GM23248 (cell line): ENCODE measurements at regions not wholly inside any gene's neighbourhood (a gene's known extent, or its start where the extent isn't known, plus 50 kb on each side); places are given as distances from the start of the nearest gene placed in this dataset.

Source experiments
- DNase-seq: peaks from one replicate; pipeline ENCODE4 v3.0.0-alpha.2; 2015
- H2AFZ ChIP-seq: fragments of 200-600 bp; sonication (generic); 2 replicates; pipeline ENCODE4 v1.6.1; 2016; ENCODE audit warnings: antibody characterized with exemption
- H3F3A ChIP-seq: fragments of 200-600 bp; sonication (generic); 2 replicates; pipeline ENCODE4 v1.6.1; 2016; ENCODE audit warnings: mild to moderate bottlenecking, antibody characterized with exemption, mixed run types; ENCODE audit not compliant: insufficient read depth
- H3K27ac ChIP-seq: fragments of 200-600 bp; sonication (generic); 2 replicates; pipeline ENCODE4 v1.5.1; 2016; ENCODE audit warnings: mild to moderate bottlenecking
- H3K27me3 ChIP-seq: fragments of 200-600 bp; sonication (generic); replicated peaks from 2 replicates; pipeline ENCODE4 v1.6.1; 2016; ENCODE audit warnings: mild to moderate bottlenecking; ENCODE audit not compliant: insufficient read depth
- H3K36me3 ChIP-seq: fragments of 200-600 bp; sonication (generic); 2 replicates; pipeline ENCODE4 v1.6.1; 2016; ENCODE audit warnings: low read depth, mild to moderate bottlenecking
- H3K4me1 ChIP-seq: fragments of 200-600 bp; sonication (generic); 2 replicates; pipeline ENCODE4 v1.6.1; 2016; ENCODE audit warnings: mild to moderate bottlenecking; ENCODE audit not compliant: insufficient read depth
- H3K4me2 ChIP-seq: fragments of 200-600 bp; sonication (generic); one replicate; pipeline ENCODE4 v1.6.1; 2016; ENCODE audit warnings: mild to moderate bottlenecking; ENCODE audit not compliant: unreplicated experiment
- H3K4me3 ChIP-seq: fragments of 200-600 bp; sonication (generic); 2 replicates; pipeline ENCODE4 v1.5.1; 2016; ENCODE audit warnings: mild to moderate bottlenecking
- H3K79me2 ChIP-seq: fragments of 200-600 bp; sonication (generic); 2 replicates; pipeline ENCODE4 v1.6.1; 2016; ENCODE audit warnings: mild to moderate bottlenecking; ENCODE audit not compliant: insufficient read depth
- H3K9ac ChIP-seq: fragments of 200-600 bp; sonication (generic); 2 replicates; pipeline ENCODE4 v1.6.1; 2016; ENCODE audit warnings: mild to moderate bottlenecking
- H3K9me2 ChIP-seq: fragments of 200-600 bp; sonication (generic); 2 replicates; pipeline ENCODE4 v1.6.1; 2016; ENCODE audit warnings: mixed run types, mild to moderate bottlenecking, moderate library complexity; ENCODE audit not compliant: insufficient read depth
- H3K9me3 ChIP-seq: fragments of 200-600 bp; sonication (generic); one replicate; pipeline ENCODE4 v1.6.1; 2017; ENCODE audit warnings: low read depth
- H4K20me1 ChIP-seq: fragments of 200-600 bp; sonication (generic); 2 replicates; pipeline ENCODE4 v1.6.0; 2016; ENCODE audit not compliant: insufficient read depth
- EZH2 ChIP-seq: fragments of 200-600 bp; sonication (generic); IDR thresholded peaks from 2 replicates; pipeline ENCODE4 v1.6.1; 2018; ENCODE audit warnings: antibody characterized with exemption, mild to moderate bottlenecking; ENCODE audit not compliant: insufficient read depth, poor library complexity, severe bottlenecking
- EZH2phosphoT487 ChIP-seq: fragments of 200-600 bp; sonication (generic); IDR thresholded peaks from 2 replicates; pipeline ENCODE4 v1.6.1; 2018; ENCODE audit warnings: antibody characterized with exemption, moderate library complexity, mild to moderate bottlenecking, low read depth; ENCODE audit not compliant: insufficient read depth
- WGBS, 2 experiments: methylation state at CpG; one replicate each; pipeline ENCODE4 v1.1.6; 2015 to 2017; ENCODE audit warnings: low lambda C conversion rate in 2 of 2, low coverage in 1 of 2; ENCODE audit errors: missing lambda C conversion rate in 2 of 2; 5-methylcytosine and 5-hydroxymethylcytosine counted together
- in situ Hi-C: fragments of 300-500 bp; cut with MboI; formaldehyde crosslinking; loops from 2 replicates; pipeline ENCODE4 v1.15.0; 2020

DNA sequence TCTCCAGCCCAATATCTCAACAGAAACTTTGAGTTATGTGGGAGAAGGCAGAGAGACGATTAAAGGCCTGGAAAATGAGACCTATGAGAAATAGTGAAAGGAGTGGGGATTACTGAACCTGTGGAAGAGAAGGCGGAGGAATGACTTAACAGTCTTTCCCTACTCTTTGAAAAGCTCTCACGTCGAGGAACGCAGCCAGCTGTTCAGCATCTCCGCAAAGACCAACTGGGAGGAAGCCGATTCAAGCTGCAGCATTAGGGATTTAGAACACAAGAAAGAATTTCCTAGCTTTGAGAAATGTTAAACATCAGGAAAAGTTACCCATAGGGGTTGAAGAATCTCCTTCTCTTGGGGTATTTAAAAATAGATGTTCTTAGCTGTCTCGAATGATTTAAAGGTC lies 233.2 kb upstream of the PARD3B start:
- 75% methylated on average over 8 of the region's 8 CpGs for WGBS, 2 experiments
- DNase-seq, result no peak
- H3K9ac ChIP-seq, result no peak overlapping the region

DNA sequence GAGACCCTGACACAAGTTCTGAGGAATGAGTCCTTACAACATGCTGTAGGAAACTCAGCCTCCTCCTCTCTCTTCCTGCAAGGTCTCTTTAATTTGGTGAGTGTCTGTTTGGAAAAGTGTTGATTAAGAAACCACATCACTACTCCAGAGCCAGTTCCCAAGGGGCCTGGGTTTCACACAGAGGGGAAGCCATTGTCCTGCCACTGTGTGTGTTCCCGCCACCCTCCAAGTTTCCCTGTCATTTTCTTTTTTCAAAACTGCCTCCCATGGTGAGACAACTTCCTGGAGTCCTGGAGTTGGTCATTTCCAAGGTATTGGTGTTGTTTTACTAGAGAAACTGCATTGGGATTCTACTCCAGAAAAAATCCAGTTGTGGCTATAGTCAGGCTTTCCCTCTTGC lies 232.0 kb upstream of the PARD3B start:
- Histone ChIP-seq H3K9me2 (no peaks in the 10 kb centered on the region), H3K4me2 (no peak overlapping the region), H3K9me3 (no peaks in the 10 kb centered on the region), H3F3A (no peaks in the 10 kb centered on the region), H3K27ac (no peak overlapping the region), H3K36me3 (no peaks in the 10 kb centered on the region), H2AFZ (no peak overlapping the region), H3K9ac (no peak overlapping the region), H4K20me1 (no peaks in the 10 kb centered on the region), H3K79me2 (no peaks in the 10 kb centered on the region), H3K27me3 (peaks cover 4% of the 10 kb centered on the region; the same call in 1 of the 2 replicates), H3K4me1 (no peaks in the 10 kb centered on the region; the same call in 1 of the 2 replicates), H3K4me3 (no peak overlapping the region)
- no peak for DNase-seq
- no peak for TF ChIP-seq EZH2
- TF ChIP-seq EZH2phosphoT487, result no peak
- 89 to 90% methylated on average over 1 of the region's 1 CpG for WGBS, 2 experiments
- in situ Hi-C loops, result no loop called here

More for the DNA sequence above, 233.2 kb upstream of the PARD3B start:
- Histone ChIP-seq H3K27me3 (peaks cover 11% of the 10 kb centered on the region; the same call in 1 of the 2 replicates), H3K4me3 (no peak overlapping the region), H3K36me3 (no peaks in the 10 kb centered on the region), H2AFZ (no peak overlapping the region), H4K20me1 (no peaks in the 10 kb centered on the region), H3K9me3 (no peaks in the 10 kb centered on the region), H3K79me2 (no peaks in the 10 kb centered on the region), H3K9me2 (no peaks in the 10 kb centered on the region), H3K27ac (no peak overlapping the region), H3F3A (no peaks in the 10 kb centered on the region), H3K4me1 (no peaks in the 10 kb centered on the region; the same call in 1 of the 2 replicates), H3K4me2 (no peak overlapping the region)
- in situ Hi-C loops, result no loop called here
- no peak for TF ChIP-seq EZH2phosphoT487
- no peak for TF ChIP-seq EZH2

DNA sequence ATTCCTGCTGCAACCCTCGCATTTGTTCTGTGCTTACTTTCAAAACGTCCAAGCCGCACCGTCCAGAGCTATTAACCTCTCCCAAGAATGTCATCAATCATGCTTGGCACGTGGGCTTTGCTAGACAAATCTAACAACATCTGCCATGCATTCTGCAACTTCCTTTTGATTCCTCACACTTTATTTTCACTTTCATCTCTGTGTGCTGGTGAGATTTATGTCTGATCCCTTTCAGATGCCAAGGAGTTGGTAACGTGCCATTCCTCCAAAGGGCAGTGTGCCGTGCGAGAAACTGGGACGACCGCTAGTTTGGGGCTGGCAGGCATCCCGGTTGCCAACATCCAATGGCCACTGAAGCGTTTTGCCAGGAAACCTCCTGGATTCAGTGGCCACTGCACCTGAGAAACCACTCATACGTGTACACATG lies 230.0 kb upstream of the PARD3B start:
- TF ChIP-seq EZH2 (no peak), EZH2phosphoT487 (no peak)
- WGBS, 2 experiments, result 17 to 21% methylated on average over 13 of the region's 13 CpGs
- H4K20me1 ChIP-seq, result no peaks in the 10 kb centered on the region
- no peak overlapping the region for H3K9ac ChIP-seq
- no peaks in the 10 kb centered on the region; the same call in 1 of the 2 replicates for H3K4me1 ChIP-seq
- H3K79me2 ChIP-seq, result no peaks in the 10 kb centered on the region
- H3K9me3 ChIP-seq, result no peaks in the 10 kb centered on the region
- peak overlapping the region; percentile 57 for H3K4me2 ChIP-seq
- no peak overlapping the region for H3K27ac ChIP-seq
- no peaks in the 10 kb centered on the region for H3K9me2 ChIP-seq
- H3K4me3 ChIP-seq, result no peak overlapping the region; the same call in 1 of the 2 replicates
- H3K27me3 ChIP-seq, result no peaks in the 10 kb centered on the region; the same call in 1 of the 2 replicates
- H3F3A ChIP-seq, result no peaks in the 10 kb centered on the region
- no peaks in the 10 kb centered on the region for H3K36me3 ChIP-seq
- H2AFZ ChIP-seq, result no peak overlapping the region
- DNase-seq, result peak; percentile 10
- in situ Hi-C loops, result no loop called here

DNA sequence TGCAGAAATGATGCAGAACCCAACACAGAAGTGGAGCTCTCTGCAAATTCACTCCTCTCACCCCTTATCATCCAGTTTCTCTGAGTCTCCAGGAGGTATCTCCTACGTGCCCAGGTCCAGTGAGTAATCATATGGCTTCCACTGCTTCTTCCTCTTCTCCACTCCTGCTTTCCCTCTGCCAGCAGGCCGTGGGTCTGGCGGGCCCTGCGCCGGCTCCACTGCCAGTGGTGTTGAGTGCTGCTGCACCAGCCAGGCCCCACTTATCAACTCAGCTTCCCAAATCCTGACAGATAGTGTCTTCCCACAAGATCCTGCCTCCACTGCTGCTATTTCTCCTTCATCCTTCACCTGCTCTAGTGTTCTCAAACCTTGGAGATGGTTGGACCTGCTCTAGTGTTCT lies 227.6 kb upstream of the PARD3B start:
- H3F3A ChIP-seq, result no peaks in the 10 kb centered on the region
- in situ Hi-C loops, result no loop called here
- WGBS, 2 experiments, result 91 to 96% methylated on average over 2 to 5 of the region's 5 CpGs

More for the DNA sequence above, 227.6 kb upstream of the PARD3B start:
- Histone ChIP-seq H3K4me2 (no peak overlapping the region), H3K27ac (no peak overlapping the region), H3K9ac (no peak overlapping the region), H3K4me1 (peaks cover 2% of the 10 kb centered on the region; the same call in 1 of the 2 replicates), H3K9me2 (no peaks in the 10 kb centered on the region), H3K79me2 (no peaks in the 10 kb centered on the region), H2AFZ (no peak overlapping the region), H3K36me3 (no peaks in the 10 kb centered on the region), H3K4me3 (no peak overlapping the region), H3K9me3 (no peaks in the 10 kb centered on the region), H4K20me1 (no peaks in the 10 kb centered on the region), H3K27me3 (no peaks in the 10 kb centered on the region; the same call in 1 of the 2 replicates)
- no peak for TF ChIP-seq EZH2phosphoT487
- no peak for DNase-seq
